ENCODE measurements at regions not wholly inside any gene's neighbourhood (a gene's known extent, or its start where the extent isn't known, plus 50 kb on each side); places are given as distances from the start of the nearest gene placed in this dataset.

DNA sequence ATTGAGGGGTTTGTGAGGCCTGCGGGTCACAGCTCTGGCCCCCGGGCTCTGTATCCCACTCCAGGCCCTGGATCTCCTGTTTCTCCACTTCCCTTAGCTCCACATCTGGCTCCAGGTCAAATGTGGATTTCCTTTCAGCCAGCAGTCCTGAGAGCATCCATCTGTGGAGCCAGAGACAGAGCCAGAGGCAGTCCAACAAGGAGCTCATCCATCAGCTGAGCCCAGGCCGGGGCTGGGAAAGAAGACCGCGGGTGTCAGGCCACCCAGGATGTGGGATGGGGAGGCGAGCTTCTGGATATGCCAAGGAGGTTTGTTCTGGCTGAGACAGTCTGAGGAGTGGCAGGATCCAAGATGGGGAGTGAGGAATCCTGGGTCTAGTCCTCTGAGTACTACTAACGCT, 91.7 kb downstream of the EFNB1 start:
- TF ChIP-seq GABPA (IDR thresholded peaks at IDR 0.05 in 1 of 2, conservative IDR thresholded peaks at IDR 0.05 in 1 of 2) (no peak), RAD21 (IDR thresholded peaks at IDR 0.05) (no peak), SP1 (IDR thresholded peaks at IDR 0.05) (no peak), YY1 (IDR thresholded peaks at IDR 0.05) (no peak), RXRA (IDR thresholded peaks at IDR 0.05) (no peak)
- TF ChIP-seq, protein P1, sequence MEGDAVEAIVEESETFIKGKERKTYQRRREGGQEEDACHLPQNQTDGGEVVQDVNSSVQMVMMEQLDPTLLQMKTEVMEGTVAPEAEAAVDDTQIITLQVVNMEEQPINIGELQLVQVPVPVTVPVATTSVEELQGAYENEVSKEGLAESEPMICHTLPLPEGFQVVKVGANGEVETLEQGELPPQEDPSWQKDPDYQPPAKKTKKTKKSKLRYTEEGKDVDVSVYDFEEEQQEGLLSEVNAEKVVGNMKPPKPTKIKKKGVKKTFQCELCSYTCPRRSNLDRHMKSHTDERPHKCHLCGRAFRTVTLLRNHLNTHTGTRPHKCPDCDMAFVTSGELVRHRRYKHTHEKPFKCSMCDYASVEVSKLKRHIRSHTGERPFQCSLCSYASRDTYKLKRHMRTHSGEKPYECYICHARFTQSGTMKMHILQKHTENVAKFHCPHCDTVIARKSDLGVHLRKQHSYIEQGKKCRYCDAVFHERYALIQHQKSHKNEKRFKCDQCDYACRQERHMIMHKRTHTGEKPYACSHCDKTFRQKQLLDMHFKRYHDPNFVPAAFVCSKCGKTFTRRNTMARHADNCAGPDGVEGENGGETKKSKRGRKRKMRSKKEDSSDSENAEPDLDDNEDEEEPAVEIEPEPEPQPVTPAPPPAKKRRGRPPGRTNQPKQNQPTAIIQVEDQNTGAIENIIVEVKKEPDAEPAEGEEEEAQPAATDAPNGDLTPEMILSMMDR (IDR thresholded peaks at IDR 0.05; ENCODE audit: low read depth, low read length, missing input control): no peak

Data from liver (tissue), 3 donors.